Stimulated activated CD4-positive, alpha-beta T cell treated with anti-CD3 and anti-CD28 coated beads, Interleukin-15, amount 100 ng/mL, for 1 hour (primary cell): ENCODE measurements at regions not wholly inside any gene's neighbourhood (a gene's known extent, or its start where the extent isn't known, plus 50 kb on each side); places are given as distances from the start of the nearest gene placed in this dataset.
"Not testable (repeated sequence)": the region's sequence is repeated elsewhere in the genome, so short reads cannot be mapped to it uniquely, and the experiment has no call there.

Experiments used
- DNase-seq, 2 donors: peaks; one replicate each; pipeline ENCODE4 v3.0.0-alpha.2; 2020; ENCODE audit warnings: low read depth in 1 of 2, low spot score in 1 of 2

- no peak for DNase-seq
Observed at GRCh38 chr6:158920311-158920905, 79.6 kb downstream of the RSPH3 start.

- no peak for DNase-seq
Observed at GRCh38 chr6:158919865-158920264, 80.1 kb downstream of the RSPH3 start.

GRCh38 chr6:158916617-158917016 lies 83.4 kb downstream of the RSPH3 start:
- DNase-seq = no peak

- no peak for DNase-seq
Observed at GRCh38 chr6:158914923-158915322, 85.1 kb downstream of the RSPH3 start.

GRCh38 chr6:158913580-158913979 lies 86.4 kb downstream of the RSPH3 start:
- no peak for DNase-seq

GRCh38 chr6:158912655-158913054 lies 87.3 kb downstream of the RSPH3 start:
- DNase-seq = no peak

- DNase-seq = no peak
Observed at GRCh38 chr6:158911746-158912480, 88.1 kb downstream of the RSPH3 start.

- no peak for DNase-seq
Observed at GRCh38 chr6:158910484-158911440, 89.2 kb downstream of the RSPH3 start.

GRCh38 chr6:158909938-158910337 lies 90.1 kb downstream of the RSPH3 start:
- DNase-seq = no peak

GRCh38 chr6:158908606-158909005 lies 89.4 kb upstream of the EZR start:
- DNase-seq = no peak

- DNase-seq = no peak
Observed at GRCh38 chr6:158907931-158908330, 88.8 kb upstream of the EZR start.

GRCh38 chr6:158906926-158907325 lies 87.8 kb upstream of the EZR start:
- DNase-seq = no peak

GRCh38 chr6:158905277-158905676 lies 86.1 kb upstream of the EZR start:
- no peak for DNase-seq

- DNase-seq = no peak
Observed at GRCh38 chr6:158903801-158904200, 84.6 kb upstream of the EZR start.

- no peak for DNase-seq
Observed at GRCh38 chr6:158900663-158901312, 81.6 kb upstream of the EZR start.

GRCh38 chr6:158897236-158897635 lies 78.1 kb upstream of the EZR start:
- DNase-seq = no peak

GRCh38 chr6:158895661-158896060 lies 76.5 kb upstream of the EZR start:
- no peak for DNase-seq

- no peak for DNase-seq
Observed at GRCh38 chr6:158894193-158894592, 75.0 kb upstream of the EZR start.

- DNase-seq = no peak
Observed at GRCh38 chr6:158892266-158892665, 73.1 kb upstream of the EZR start.

- DNase-seq = not testable (repeated sequence)
Observed at GRCh38 chr6:158891560-158891959, 72.4 kb upstream of the EZR start.

- not testable (repeated sequence) for DNase-seq
Observed at GRCh38 chr6:158888171-158888570, 69.0 kb upstream of the EZR start.
